ENCODE measurements at regions not wholly inside any gene's neighbourhood (a gene's known extent, or its start where the extent isn't known, plus 50 kb on each side); places are given as distances from the start of the nearest gene placed in this dataset.

GRCh38 chr1:95406279-95406678, 172.3 kb downstream of the RWDD3 start:
- TF ChIP-seq EZH2phosphoT487 (conservative IDR thresholded peaks at IDR 0.05; ENCODE audit: low read length) (no peak), CTCF (IDR thresholded peaks at IDR 0.05; ENCODE audit: insufficient read depth, low read length, poor library complexity, severe bottlenecking) (no peak)
